SK-N-SH treated with all-trans-retinoic acid at 6 μM for 48 hours (cell line): ENCODE measurements at regions not wholly inside any gene's neighbourhood (a gene's known extent, or its start where the extent isn't known, plus 50 kb on each side); places are given as distances from the start of the nearest gene placed in this dataset.

Experiments used
- ESRRG ChIP-seq: fragments of 250-450 bp; sonication (Bioruptor Pico); IDR thresholded peaks from 2 replicates; pipeline ENCODE4 v1.6.1; 2021; ENCODE audit warnings: mild to moderate bottlenecking
- PATZ1 ChIP-seq: fragments of 250-450 bp; sonication (Bioruptor Pico); IDR thresholded peaks from 2 replicates; pipeline ENCODE4 v1.8.0; 2020; ENCODE audit warnings: mild to moderate bottlenecking, moderate library complexity, borderline replicate concordance
- POU6F1 ChIP-seq: fragments of 250-450 bp; sonication (Bioruptor Pico); IDR thresholded peaks from 2 replicates; pipeline ENCODE4 v1.8.0; 2021; ENCODE audit warnings: low read depth, mild to moderate bottlenecking, moderate library complexity, borderline replicate concordance
- ZFP30 ChIP-seq: fragments of 450-650 bp; formaldehyde crosslinking; IDR thresholded peaks from 2 replicates; pipeline ENCODE4 v1.5.0; 2022; ENCODE audit warnings: mild to moderate bottlenecking, moderate library complexity

- TF ChIP-seq POU6F1 (CRISPR knock-in tag), result no peak
- no peak for TF ChIP-seq ESRRG (CRISPR knock-in tag)
- TF ChIP-seq PATZ1 (CRISPR knock-in tag), result no peak
- no peak for TF ChIP-seq ZFP30 (CRISPR knock-in tag)
Measured at GRCh38 chrX:13120017-13120416, 75.6 kb upstream of the FAM9C start.
